ENCODE measurements at regions not wholly inside any gene's neighbourhood (a gene's known extent, or its start where the extent isn't known, plus 50 kb on each side); places are given as distances from the start of the nearest gene placed in this dataset.
"Not testable (repeated sequence)": the region's sequence is repeated elsewhere in the genome, so short reads cannot be mapped to it uniquely, and the experiment has no call there.

- Histone ChIP-seq H3K9me3 (no peaks in the 10 kb centered on the region), H3K27ac (no peak overlapping the region), H3K27me3 (peaks cover 0 to 26% (median 9%) of the 10 kb centered on the region in 7 donors), H3K36me3 (no peaks in the 10 kb centered on the region), H3K4me1 (no peaks in the 10 kb centered on the region), H3K4me3 (no peak overlapping the region)
- DNase-seq (no peak), ATAC-seq (no peak)
- TF ChIP-seq CTCF (IDR thresholded peaks at IDR 0.05) = no peak
- intact Hi-C loops (cut with DNase I) = loop anchor here in 4 of 10 donors (2.0 to 10.0 kb wide), 3 partner anchors 1101 to 1103 kb away; no protein-coding TSS in a partner anchor
- 91 to 94% methylated on average over 2 of the region's 2 CpGs for WGBS, 2 donors
Measured at GRCh38 chr1:29554208-29554778, 318.0 kb downstream of the PTPRU start.

DNA sequence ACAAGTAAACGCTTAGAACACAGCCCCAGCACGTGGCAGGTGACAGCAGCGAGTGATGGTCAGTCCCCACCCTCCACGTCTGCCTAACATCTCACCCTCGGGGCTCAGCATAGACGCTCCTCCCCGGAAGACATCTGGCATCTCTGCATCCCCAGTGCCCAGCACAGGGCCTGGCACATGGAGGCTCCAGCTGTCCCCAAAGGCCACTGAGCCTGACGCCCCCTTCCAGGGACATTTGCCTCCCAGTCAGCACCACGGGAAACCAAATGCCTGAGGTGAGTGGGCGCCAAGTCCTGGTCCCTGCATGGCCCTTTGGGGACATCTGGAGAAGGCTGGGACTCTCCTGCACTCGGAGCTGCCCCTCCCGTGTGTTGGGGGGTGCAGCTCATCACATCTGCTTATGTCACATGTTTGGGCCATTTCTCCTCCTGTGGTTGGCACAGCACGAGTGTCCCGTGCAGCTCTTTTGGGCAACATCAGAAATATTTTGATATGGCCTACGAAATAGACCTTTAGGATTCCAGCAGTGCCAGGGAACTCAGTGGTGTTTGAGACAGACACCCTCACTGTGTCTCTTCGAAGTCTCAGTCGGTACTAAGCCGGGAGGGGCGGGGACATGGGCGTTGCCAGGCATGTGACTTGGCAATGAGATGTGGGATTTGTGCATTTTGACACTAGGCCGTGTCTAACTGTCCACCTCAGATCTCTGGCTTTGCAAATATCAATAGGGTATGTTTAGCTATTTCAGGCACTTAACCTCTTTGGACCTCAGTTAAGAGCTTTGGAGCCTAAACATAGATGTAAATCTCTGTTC, 315.0 kb downstream of the PTPRU start:
- no peak for ATAC-seq

GRCh38 chr1:29550119-29550841, 314.0 kb downstream of the PTPRU start:
- Histone ChIP-seq H3K9me3 (no peaks in the 10 kb centered on the region), H3K27ac (no peak overlapping the region), H3K4me3 (no peak overlapping the region), H3K27me3 (peaks cover 0 to 20% (median 10%) of the 10 kb centered on the region in 7 donors), H3K36me3 (no peaks in the 10 kb centered on the region), H3K4me1 (no peaks in the 10 kb centered on the region)
- no peak for TF ChIP-seq CTCF (IDR thresholded peaks at IDR 0.05)
- 63 to 67% methylated on average over 19 of the region's 19 CpGs for WGBS, 2 donors
- intact Hi-C loops (cut with DNase I) = loop anchor here in 3 of 10 donors (5.0 to 10.0 kb wide), 2 partner anchors 1105 to 1107 kb away; no protein-coding TSS in a partner anchor
- ATAC-seq (peak in 1 of 8 donors; percentile 24), DNase-seq (no peak)

More for the DNA sequence above, 315.0 kb downstream of the PTPRU start:
- no peak overlapping the region for H3K27ac ChIP-seq
- no peaks in the 10 kb centered on the region for H3K4me1 ChIP-seq
- intact Hi-C loops (cut with DNase I) = loop anchor here in 3 of 10 donors (5.0 to 10.0 kb wide), 2 partner anchors 1103 to 1106 kb away; no protein-coding TSS in a partner anchor
- H3K4me3 ChIP-seq = no peak overlapping the region
- no peaks in the 10 kb centered on the region for H3K9me3 ChIP-seq
- TF ChIP-seq CTCF (IDR thresholded peaks at IDR 0.05) = no peak
- no peak for DNase-seq
- 76 to 77% methylated on average over 21 of the region's 21 CpGs for WGBS, 2 donors
- H3K27me3 ChIP-seq = peaks cover 0 to 20% (median 10%) of the 10 kb centered on the region in 7 donors
- no peaks in the 10 kb centered on the region for H3K36me3 ChIP-seq

GRCh38 chr1:29549728-29550118, 313.4 kb downstream of the PTPRU start:
- H3K4me1 ChIP-seq, H3K9me3 ChIP-seq, ATAC-seq, DNase-seq, H3K36me3 ChIP-seq, H3K4me3 ChIP-seq, H3K27ac ChIP-seq: not testable (repeated sequence)
- 70 to 76% methylated on average over 7 of the region's 7 CpGs for WGBS, 2 donors
- peaks cover 0 to 20% (median 10%) of the 10 kb centered on the region in 7 donors for H3K27me3 ChIP-seq
- intact Hi-C loops (cut with DNase I) = loop anchor here in 3 of 10 donors (5.0 to 10.0 kb wide), 2 partner anchors 1105 to 1108 kb away; no protein-coding TSS in a partner anchor

Data from heart right ventricle (tissue), 16 donors.